Gastroesophageal sphincter (tissue), 4 donors: ENCODE measurements at regions not wholly inside any gene's neighbourhood (a gene's known extent, or its start where the extent isn't known, plus 50 kb on each side); places are given as distances from the start of the nearest gene placed in this dataset.

Source experiments
- ATAC-seq: fragments of 150-250 bp; one replicate; pipeline ENCODE4 v1.9.1; 2016; ENCODE audit warnings: mild to moderate bottlenecking, moderate library complexity
- H3K27ac ChIP-seq, 4 donors: fragments of 200-600 bp; sonication (generic) in 3 of 4; 1 replicate in 3 of 4; 2 replicates in 1 of 4; pipeline ENCODE4 v1.5.1; 2016 to 2019
- H3K27me3 ChIP-seq: fragments of 200-600 bp; sonication (generic); one replicate; pipeline ENCODE4 v1.5.1; 2019
- H3K36me3 ChIP-seq, 2 donors: fragments of 200-600 bp; sonication (generic); one replicate each; pipeline ENCODE4 v1.5.1; 2019; ENCODE audit warnings: control low read depth in 1 of 2
- H3K4me1 ChIP-seq, 3 donors: fragments of 200-600 bp; sonication (generic); 1 replicate in 2 of 3; 2 replicates in 1 of 3; pipeline ENCODE4 v1.5.1; 2016 to 2019; ENCODE audit warnings: control low read depth in 2 of 3
- H3K4me3 ChIP-seq, 2 donors: fragments of 200-600 bp; sonication (generic); one replicate each; pipeline ENCODE4 v1.5.1; 2019; ENCODE audit warnings: mild to moderate bottlenecking in 1 of 2, moderate library complexity in 1 of 2
- H3K9me3 ChIP-seq, 3 donors: fragments of 200-600 bp; sonication (generic); one replicate each; pipeline ENCODE4 v1.5.1; 2017 to 2019; ENCODE audit warnings: control low read depth in 2 of 3
- CTCF ChIP-seq, 4 experiments: fragments of 200-600 bp in 2 of 4; fragments of 450-650 bp in 2 of 4; sonication (generic) in 1 of 4; IDR thresholded peaks; one replicate each; pipeline ENCODE4 v1.5.1; 2017 to 2019; ENCODE audit warnings: antibody characterized with exemption in 4 of 4, mild to moderate bottlenecking in 2 of 4, moderate library complexity in 2 of 4
- EP300 ChIP-seq: sonication (generic); formaldehyde crosslinking; IDR thresholded peaks from one replicate; pipeline ENCODE4 v1.6.1; 2017; ENCODE audit warnings: antibody characterized with exemption, mild to moderate bottlenecking
- POLR2A ChIP-seq, 2 donors: fragments of 450-650 bp; IDR thresholded peaks; one replicate each; pipeline ENCODE4 v1.6.1; 2017; ENCODE audit warnings: antibody characterized with exemption in 2 of 2, mild to moderate bottlenecking in 2 of 2, moderate library complexity in 1 of 2
- POLR2AphosphoS5 ChIP-seq: sonication (generic); formaldehyde crosslinking; IDR thresholded peaks from one replicate; pipeline ENCODE4 v1.6.1; 2017; ENCODE audit warnings: antibody characterized with exemption
- WGBS, 2 donors: methylation state at CpG; one replicate each; pipeline ENCODE4 v1.1.5; 2018; ENCODE audit warnings: low coverage in 1 of 2; 5-methylcytosine and 5-hydroxymethylcytosine counted together

- no peaks in the 10 kb centered on the region for H3K4me1 ChIP-seq
- WGBS, 2 donors, result 76 to 79% methylated on average over 3 of the region's 3 CpGs
- no peak overlapping the region for H3K4me3 ChIP-seq
- H3K9me3 ChIP-seq, result no peaks in the 10 kb centered on the region
- TF ChIP-seq POLR2A (IDR thresholded peaks at IDR 0.05) (no peak), CTCF (IDR thresholded peaks at IDR 0.05) (no peak), EP300 (no peak), POLR2AphosphoS5 (no peak)
- H3K36me3 ChIP-seq, result no peaks in the 10 kb centered on the region
- H3K27me3 ChIP-seq, result peaks cover 6% of the 10 kb centered on the region
- ATAC-seq, result no peak
- H3K27ac ChIP-seq, result no peak overlapping the region
These were observed 350.2 kb upstream of the MC4R start for GRCh38 chr18:60722742-60723141.

GRCh38 chr18:60732143-60732542, 359.6 kb upstream of the MC4R start:
- Histone ChIP-seq H3K4me3 (no peak overlapping the region), H3K36me3 (no peaks in the 10 kb centered on the region), H3K27ac (no peak overlapping the region), H3K4me1 (no peaks in the 10 kb centered on the region), H3K9me3 (no peaks in the 10 kb centered on the region), H3K27me3 (no peaks in the 10 kb centered on the region)
- TF ChIP-seq CTCF (IDR thresholded peaks at IDR 0.05) (no peak), POLR2A (IDR thresholded peaks at IDR 0.05) (no peak), EP300 (no peak), POLR2AphosphoS5 (no peak)
- 81 to 100% methylated on average over 1 of the region's 1 CpG for WGBS, 2 donors
- ATAC-seq, result no peak

DNA sequence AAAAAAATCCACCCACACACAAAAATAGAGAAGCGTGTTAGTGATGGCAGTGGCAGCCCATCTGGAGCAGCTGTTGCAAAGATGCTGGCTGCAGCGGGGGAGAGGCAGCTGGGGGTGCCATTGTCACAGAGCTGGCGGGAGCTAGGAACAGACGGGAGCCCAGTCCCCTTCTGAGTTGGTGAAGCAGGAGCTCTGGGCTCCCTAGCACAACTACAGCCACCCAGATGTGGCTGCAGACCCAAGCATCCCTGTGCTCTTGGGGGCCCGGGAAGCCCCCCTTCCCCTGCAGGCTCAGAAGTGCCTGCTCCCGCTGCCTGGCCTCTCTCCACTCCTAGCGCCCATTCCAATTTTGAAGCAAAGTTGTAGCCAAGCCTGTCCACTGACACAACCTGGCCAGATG, 366.6 kb upstream of the MC4R start:
- no peaks in the 10 kb centered on the region for H3K9me3 ChIP-seq
- no peak overlapping the region for H3K27ac ChIP-seq
- no peak overlapping the region for H3K4me3 ChIP-seq
- ATAC-seq, result no peak
- H3K27me3 ChIP-seq, result no peaks in the 10 kb centered on the region
- no peak for TF ChIP-seq EP300
- TF ChIP-seq CTCF (IDR thresholded peaks at IDR 0.05), result no peak
- no peak for TF ChIP-seq POLR2AphosphoS5
- no peak for TF ChIP-seq POLR2A (IDR thresholded peaks at IDR 0.05)
- no peaks in the 10 kb centered on the region for H3K4me1 ChIP-seq
- H3K36me3 ChIP-seq, result no peaks in the 10 kb centered on the region
- WGBS, 2 donors, result 74 to 100% methylated on average over 1 to 4 of the region's 7 CpGs

DNA sequence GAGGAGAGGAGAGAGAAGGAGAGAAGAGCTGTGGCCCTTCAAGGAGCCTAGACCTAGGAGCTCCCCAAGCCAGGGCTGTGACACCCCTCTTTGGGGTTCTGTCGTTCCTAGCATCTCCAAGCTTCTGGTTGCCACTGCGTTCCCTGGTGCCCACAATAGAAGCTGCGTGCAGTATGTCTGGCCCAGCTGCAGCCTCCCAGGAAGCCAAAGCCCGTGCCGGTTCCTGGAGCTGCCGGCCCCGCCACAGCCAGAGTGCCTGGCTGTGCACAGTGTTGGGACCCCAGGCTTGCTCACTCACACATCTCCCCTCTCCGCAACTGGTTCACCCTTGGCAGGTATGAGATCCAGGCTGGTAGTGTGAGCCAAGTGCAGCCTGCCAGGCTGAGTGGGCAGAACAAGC, 367.7 kb upstream of the MC4R start:
- 86% methylated on average over 2 of the region's 8 CpGs; no CpG with 5 or more reads in 1 of the 2 donors for WGBS, 2 donors
- Histone ChIP-seq H3K27me3 (no peaks in the 10 kb centered on the region), H3K9me3 (no peaks in the 10 kb centered on the region), H3K36me3 (no peaks in the 10 kb centered on the region), H3K27ac (no peak overlapping the region), H3K4me3 (no peak overlapping the region), H3K4me1 (no peaks in the 10 kb centered on the region)
- TF ChIP-seq POLR2AphosphoS5 (no peak), CTCF (IDR thresholded peaks at IDR 0.05) (no peak), POLR2A (IDR thresholded peaks at IDR 0.05) (no peak), EP300 (no peak)
- no peak for ATAC-seq

DNA sequence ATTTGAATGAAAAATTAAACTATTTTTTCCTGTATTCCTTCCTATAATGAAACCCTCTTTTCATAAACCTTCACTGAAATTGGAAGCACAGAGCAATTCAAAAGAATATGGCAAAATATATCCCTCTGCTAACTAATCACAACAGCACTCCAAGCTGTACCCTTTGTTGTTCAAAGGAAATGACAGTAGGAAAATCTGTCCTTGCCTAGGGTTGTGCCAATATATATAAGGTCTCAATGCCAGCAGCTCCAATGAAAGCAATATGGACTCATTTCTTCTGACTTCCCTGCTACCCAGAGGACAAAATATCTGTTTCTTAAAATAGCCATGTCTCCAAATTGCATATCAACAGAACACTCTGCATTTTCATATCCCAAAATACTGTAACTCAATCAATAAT, 373.9 kb upstream of the MC4R start:
- Histone ChIP-seq H3K36me3 (no peaks in the 10 kb centered on the region), H3K27ac (no peak overlapping the region), H3K27me3 (no peaks in the 10 kb centered on the region), H3K4me1 (no peaks in the 10 kb centered on the region), H3K4me3 (no peak overlapping the region), H3K9me3 (no peaks in the 10 kb centered on the region)
- ATAC-seq, result no peak
- TF ChIP-seq EP300, result no peak
- TF ChIP-seq POLR2AphosphoS5, result no peak
- no peak for TF ChIP-seq CTCF (IDR thresholded peaks at IDR 0.05)
- no peak for TF ChIP-seq POLR2A (IDR thresholded peaks at IDR 0.05)
